Transverse colon (tissue), 4 donors: ENCODE measurements at regions not wholly inside any gene's neighbourhood (a gene's known extent, or its start where the extent isn't known, plus 50 kb on each side); places are given as distances from the start of the nearest gene placed in this dataset.
"Not testable (repeated sequence)": the region's sequence is repeated elsewhere in the genome, so short reads cannot be mapped to it uniquely, and the experiment has no call there.

Source experiments
- DNase-seq: peaks from one replicate; pipeline ENCODE4 v3.0.0-alpha.2; 2019
- H3K27ac ChIP-seq, 4 donors: fragments of 200-600 bp; sonication (generic); 2 replicates each; pipeline ENCODE4 v1.5.1; 2016 to 2018; ENCODE audit warnings: inconsistent platforms in 4 of 4
- H3K27me3 ChIP-seq: fragments of 200-600 bp; sonication (generic); 2 replicates; pipeline ENCODE4 v1.5.1; 2017; ENCODE audit warnings: inconsistent platforms
- H3K36me3 ChIP-seq, 4 donors: fragments of 200-600 bp; sonication (generic); 2 replicates each; pipeline ENCODE4 v1.5.1; 2017 to 2019; ENCODE audit warnings: inconsistent platforms in 4 of 4
- H3K4me1 ChIP-seq, 4 donors: fragments of 200-600 bp; sonication (generic); 2 replicates each; pipeline ENCODE4 v1.5.1; 2017 to 2020; ENCODE audit warnings: inconsistent platforms in 4 of 4
- H3K4me3 ChIP-seq, 4 donors: fragments of 200-600 bp; sonication (generic); 1 replicate in 1 of 4; 2 replicates in 3 of 4; pipeline versions ENCODE4 v1.5.1 to v1.6.1; 2017 to 2019; ENCODE audit warnings: inconsistent platforms in 4 of 4
- H3K9me3 ChIP-seq, 2 donors: fragments of 200-600 bp; sonication (generic); 2 replicates each; pipeline ENCODE4 v1.5.1; 2017 to 2019; ENCODE audit warnings: inconsistent platforms in 2 of 2
- EP300 ChIP-seq: sonication (generic); formaldehyde crosslinking; IDR thresholded peaks from one replicate; pipeline ENCODE4 v1.6.1; 2017; ENCODE audit warnings: antibody characterized with exemption, low read depth
- POLR2A ChIP-seq: fragments of 450-650 bp; IDR thresholded peaks from one replicate; pipeline ENCODE4 v1.6.1; 2016; ENCODE audit warnings: antibody characterized with exemption, mild to moderate bottlenecking, moderate library complexity
- POLR2AphosphoS5 ChIP-seq, 3 donors: sonication (generic); formaldehyde crosslinking; IDR thresholded peaks; one replicate each; pipeline ENCODE4 v1.6.1; 2016; ENCODE audit warnings: antibody characterized with exemption in 3 of 3
- WGBS, 2 donors: methylation state at CpG; one replicate each; pipeline ENCODE4 v1.1.5; 2018; ENCODE audit warnings: low coverage in 1 of 2; 5-methylcytosine and 5-hydroxymethylcytosine counted together
- in situ Hi-C, 4 donors: fragments of 200-750 bp; cut with MboI; loops; one replicate each; pipeline versions ENCODE4 v1.15.0 to v1.15.1; 2017; ENCODE audit warnings: low sequenced_read_pairs in 3 of 4, low pct_ligation_motif_present in 1 of 4, low pct_unique_long_range_greater_than_20kb in 1 of 4
- intact Hi-C: fragments of 100-400 bp; cut with DNase I; formaldehyde crosslinking; loops from one replicate; pipeline ENCODE4 v1.15.1; 2023; ENCODE audit warnings: low total_unique reads
- TF ChIP-seq, protein P1 (sequence below), 5 experiments: fragments of 200-600 bp in 3 of 5; fragments of 450-650 bp in 2 of 5; sonication (generic) in 3 of 5; IDR thresholded peaks; 1 replicate in 2 of 5; 2 replicates in 3 of 5; pipeline ENCODE4 v1.5.1; 2016 to 2017; ENCODE audit warnings: antibody characterized with exemption in 5 of 5, inconsistent platforms in 3 of 5, mild to moderate bottlenecking in 2 of 5, moderate library complexity in 1 of 5

DNA sequence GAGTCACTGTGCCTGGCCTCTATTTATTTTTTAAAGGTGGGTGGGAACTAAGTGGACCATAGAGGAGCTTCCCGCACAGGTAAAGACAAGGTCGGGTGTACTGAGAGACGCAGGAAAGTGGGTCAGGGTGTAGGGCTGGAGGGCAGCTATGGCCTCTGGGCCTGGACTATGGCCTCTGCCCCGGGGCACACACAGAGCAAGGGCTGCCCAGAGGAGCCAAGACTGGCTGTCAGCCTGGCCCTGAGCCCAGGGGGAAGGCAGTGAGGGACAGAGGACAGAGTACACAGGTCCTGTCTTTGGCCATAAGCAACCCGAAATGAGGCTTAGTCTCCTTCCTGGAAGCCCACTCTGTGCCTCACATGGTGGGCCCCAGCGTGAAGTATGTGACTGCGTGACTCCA, 102.1 kb upstream of the PRB2 start:
- Histone ChIP-seq H3K27ac (no peak overlapping the region), H3K36me3 (no peaks in the 10 kb centered on the region), H3K4me1 (peaks cover 0 to 3% (median 2%) of the 10 kb centered on the region in 4 donors), H3K4me3 (no peak overlapping the region), H3K9me3 (no peaks in the 10 kb centered on the region), H3K27me3 (peaks cover 20% of the 10 kb centered on the region)
- no peak for TF ChIP-seq EP300
- TF ChIP-seq POLR2AphosphoS5 (IDR thresholded peaks at IDR 0.05): no peak
- TF ChIP-seq, protein P1, sequence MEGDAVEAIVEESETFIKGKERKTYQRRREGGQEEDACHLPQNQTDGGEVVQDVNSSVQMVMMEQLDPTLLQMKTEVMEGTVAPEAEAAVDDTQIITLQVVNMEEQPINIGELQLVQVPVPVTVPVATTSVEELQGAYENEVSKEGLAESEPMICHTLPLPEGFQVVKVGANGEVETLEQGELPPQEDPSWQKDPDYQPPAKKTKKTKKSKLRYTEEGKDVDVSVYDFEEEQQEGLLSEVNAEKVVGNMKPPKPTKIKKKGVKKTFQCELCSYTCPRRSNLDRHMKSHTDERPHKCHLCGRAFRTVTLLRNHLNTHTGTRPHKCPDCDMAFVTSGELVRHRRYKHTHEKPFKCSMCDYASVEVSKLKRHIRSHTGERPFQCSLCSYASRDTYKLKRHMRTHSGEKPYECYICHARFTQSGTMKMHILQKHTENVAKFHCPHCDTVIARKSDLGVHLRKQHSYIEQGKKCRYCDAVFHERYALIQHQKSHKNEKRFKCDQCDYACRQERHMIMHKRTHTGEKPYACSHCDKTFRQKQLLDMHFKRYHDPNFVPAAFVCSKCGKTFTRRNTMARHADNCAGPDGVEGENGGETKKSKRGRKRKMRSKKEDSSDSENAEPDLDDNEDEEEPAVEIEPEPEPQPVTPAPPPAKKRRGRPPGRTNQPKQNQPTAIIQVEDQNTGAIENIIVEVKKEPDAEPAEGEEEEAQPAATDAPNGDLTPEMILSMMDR (IDR thresholded peaks at IDR 0.05): no peak
- no peak for TF ChIP-seq POLR2A
- DNase-seq: no peak
- WGBS, 2 donors: 87% methylated on average over 7 of the region's 7 CpGs; no CpG with 5 or more reads in 1 of the 2 donors
- in situ Hi-C loops: loop anchor here in 3 of 4 donors (10.0 to 25.0 kb wide), 3 partner anchors 260 to 1260 kb away; no protein-coding TSS in a partner anchor
- intact Hi-C loops: no loop called here

DNA sequence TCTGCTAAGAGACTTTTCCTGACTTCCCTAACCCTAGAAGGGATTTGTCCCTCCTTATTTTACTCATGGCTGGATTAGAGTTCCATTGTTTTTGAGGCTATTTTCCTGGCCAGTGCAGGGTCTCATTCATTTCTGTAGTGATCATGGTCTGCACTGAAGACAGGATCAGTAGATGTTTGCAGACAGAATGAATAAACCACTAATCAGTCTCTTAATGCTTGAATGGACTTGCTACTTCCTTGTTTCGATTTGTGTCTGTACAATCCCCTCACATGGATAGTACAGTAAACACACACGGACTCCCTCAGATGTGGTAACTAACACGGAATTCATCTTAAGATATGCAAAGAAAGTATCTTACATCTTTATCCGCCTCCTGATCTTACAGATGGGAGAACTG, 102.6 kb upstream of the PRB2 start:
- Histone ChIP-seq H3K36me3 (no peaks in the 10 kb centered on the region), H3K27ac (no peak overlapping the region), H3K9me3 (no peaks in the 10 kb centered on the region), H3K27me3 (peaks cover 25% of the 10 kb centered on the region), H3K4me3 (no peak overlapping the region), H3K4me1 (peaks cover 0 to 3% (median 2%) of the 10 kb centered on the region in 4 donors)
- 67 to 79% methylated on average over 4 of the region's 4 CpGs for WGBS, 2 donors
- TF ChIP-seq, protein P1 (IDR thresholded peaks at IDR 0.05): no peak
- TF ChIP-seq EP300: no peak
- TF ChIP-seq POLR2AphosphoS5 (IDR thresholded peaks at IDR 0.05): no peak
- TF ChIP-seq POLR2A: no peak
- DNase-seq: no peak
- in situ Hi-C loops (loop anchor here in 3 of 4 donors (10.0 to 25.0 kb wide), 3 partner anchors 261 to 1261 kb away; no protein-coding TSS in a partner anchor), intact Hi-C loops (no loop called here)

DNA sequence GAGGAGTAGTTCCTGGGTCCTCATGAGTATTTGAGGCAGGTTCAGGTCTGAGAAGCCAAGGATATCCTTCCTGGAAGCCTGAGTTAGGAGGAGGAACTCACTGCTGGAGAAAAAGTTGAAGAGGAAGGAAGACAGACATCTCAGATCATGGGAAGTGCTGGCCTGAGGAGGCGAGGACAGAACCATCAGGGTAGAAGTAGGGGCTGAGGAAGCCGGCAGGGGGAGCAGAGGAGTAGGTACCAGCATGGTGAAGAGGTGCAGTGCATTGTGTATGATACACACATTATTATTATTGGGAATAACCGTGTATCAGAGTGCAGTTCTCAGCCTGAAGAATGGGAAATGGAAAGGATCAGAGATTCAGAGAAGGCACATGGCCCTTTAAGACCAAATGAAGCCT, 103.2 kb upstream of the PRB2 start:
- H3K9me3 ChIP-seq, DNase-seq, H3K4me3 ChIP-seq, H3K4me1 ChIP-seq, intact Hi-C loops, H3K36me3 ChIP-seq, H3K27ac ChIP-seq: not testable (repeated sequence)
- peaks cover 26% of the 10 kb centered on the region for H3K27me3 ChIP-seq
- in situ Hi-C loops: loop anchor here in 3 of 4 donors (10.0 to 25.0 kb wide), 3 partner anchors 261 to 1261 kb away; no protein-coding TSS in a partner anchor
- 36 to 50% methylated on average over 2 to 3 of the region's 3 CpGs for WGBS, 2 donors

DNA sequence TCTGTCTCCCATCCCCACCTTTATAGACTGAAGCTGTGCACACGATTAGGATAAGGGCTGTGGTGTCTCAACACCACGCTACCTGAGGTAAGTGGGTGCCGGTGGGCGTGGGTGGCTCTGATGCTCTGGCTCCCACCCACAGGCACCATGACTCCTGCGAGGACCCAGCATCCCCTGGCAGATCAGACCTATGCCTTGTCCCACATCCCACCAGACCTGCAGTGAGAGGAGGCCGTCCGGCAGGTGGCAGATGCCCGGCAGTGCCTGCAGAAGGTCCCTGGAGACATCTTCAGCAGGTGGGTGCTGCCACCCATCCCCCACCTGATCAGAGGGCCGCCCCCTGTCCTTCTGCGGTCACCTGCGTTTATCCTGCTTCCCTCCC, 104.4 kb upstream of the PRB2 start:
- DNase-seq: no peak
- TF ChIP-seq, protein P1 (IDR thresholded peaks at IDR 0.05): no peak
- TF ChIP-seq POLR2A (no peak), POLR2AphosphoS5 (IDR thresholded peaks at IDR 0.05) (no peak), EP300 (no peak)
- H3K9me3 ChIP-seq: no peaks in the 10 kb centered on the region
- H3K4me3 ChIP-seq: no peak overlapping the region
- no peak overlapping the region for H3K27ac ChIP-seq
- WGBS, 2 donors: 66% methylated on average over 11 of the region's 11 CpGs; no CpG with 5 or more reads in 1 of the 2 donors
- peaks cover 26% of the 10 kb centered on the region for H3K27me3 ChIP-seq
- H3K36me3 ChIP-seq: no peaks in the 10 kb centered on the region
- intact Hi-C loops: no loop called here
- H3K4me1 ChIP-seq: peaks cover 0 to 3% (median 2%) of the 10 kb centered on the region in 4 donors
- in situ Hi-C loops: loop anchor here in 3 of 4 donors (10.0 to 25.0 kb wide), 3 partner anchors 262 to 1262 kb away; no protein-coding TSS in a partner anchor
